Motor neuron (in vitro differentiated cells): ENCODE measurements at regions not wholly inside any gene's neighbourhood (a gene's known extent, or its start where the extent isn't known, plus 50 kb on each side); places are given as distances from the start of the nearest gene placed in this dataset.

Experiments used
- ATAC-seq, 8 experiments: fragments of 200-7000 bp; cut with Tn5 transposase; replicated peaks in 6 of 8; 2 replicates each; pipeline ENCODE4 v1.8.0; 2021; ENCODE audit warnings: mild to moderate bottlenecking in 8 of 8, moderate library complexity in 8 of 8
- H3K27ac ChIP-seq, 2 donors: fragments of 250-450 bp; sonication (Bioruptor Pico); 2 replicates each; pipeline ENCODE4 v1.9.0; 2021; ENCODE audit warnings: antibody characterized with exemption in 2 of 2, mild to moderate bottlenecking in 2 of 2, moderate library complexity in 1 of 2
- H3K4me1 ChIP-seq, 2 donors: fragments of 250-450 bp; sonication (Bioruptor Pico); replicated peaks in 1 of 2; 2 replicates each; pipeline ENCODE4 v1.6.1; 2021; ENCODE audit warnings: antibody characterized with exemption in 2 of 2, mild to moderate bottlenecking in 2 of 2, moderate library complexity in 1 of 2
- H3K4me3 ChIP-seq, 5 donors: fragments of 250-450 bp; sonication (Bioruptor Pico); 2 replicates each; pipeline ENCODE4 v1.9.0; 2021; ENCODE audit warnings: antibody characterized with exemption in 5 of 5, mild to moderate bottlenecking in 5 of 5, moderate library complexity in 4 of 5
- WGBS, 10 experiments: fragments of 450-650 bp; shearing (Covaris generic); methylation state at CpG; one replicate each; pipeline ENCODE4 v1.0.0; 2022; 5-methylcytosine and 5-hydroxymethylcytosine counted together
- in situ Hi-C, 9 experiments: fragments of 400-800 bp; cut with MboI; loops; one replicate each; pipeline ENCODE4 v1.15.0; 2021; ENCODE audit warnings: low sequenced_read_pairs in 9 of 9, low pct_unique_long_range_greater_than_20kb in 2 of 9; ENCODE audit not compliant: unreplicated experiment in 9 of 9

- in situ Hi-C loops = loop anchor here in 6 of 9 experiments (25.0 kb wide), 2 partner anchors 119 to 519 kb away; partner anchors contain the start of gene GEMIN8 (in 6 of the 6)
These were observed 51.3 kb upstream of the EGFL6 start for GRCh38 chrX:13518126-13518525.

GRCh38 chrX:13515211-13515930, 54.0 kb upstream of the EGFL6 start:
- in situ Hi-C loops = loop anchor here in 6 of 9 experiments (25.0 kb wide), 2 partner anchors 122 to 522 kb away; partner anchors contain the start of gene GEMIN8 (in 6 of the 6)
- ATAC-seq = peak in 1 of 8 experiments; percentile 37

More at GRCh38 chrX:13518126-13518525, 51.3 kb upstream of the EGFL6 start:
- H3K4me1 ChIP-seq = no peaks in the 10 kb centered on the region
- peak in 2 of 8 experiments; percentile 44 to 73 for ATAC-seq
- 30 to 86% (median 82%) methylated on average over 1 to 6 of the region's 6 CpGs; no CpG with 5 or more reads in 6 of the 10 experiments for WGBS, 10 experiments
- no peak overlapping the region for H3K27ac ChIP-seq
- H3K4me3 ChIP-seq = no peak overlapping the region

GRCh38 chrX:13511944-13512330, 57.5 kb upstream of the EGFL6 start:
- H3K27ac ChIP-seq = no peak overlapping the region
- ATAC-seq = no peak
- WGBS, 10 experiments = 38% methylated on average over 2 of the region's 2 CpGs; no CpG with 5 or more reads in 9 of the 10 experiments
- in situ Hi-C loops = loop anchor here in 6 of 9 experiments (25.0 kb wide), 2 partner anchors 125 to 525 kb away; partner anchors contain the start of gene GEMIN8 (in 6 of the 6)
- H3K4me1 ChIP-seq = no peaks in the 10 kb centered on the region
- H3K4me3 ChIP-seq = no peak overlapping the region

More at GRCh38 chrX:13515211-13515930, 54.0 kb upstream of the EGFL6 start:
- Histone ChIP-seq H3K4me1 (no peaks in the 10 kb centered on the region), H3K27ac (no peak overlapping the region), H3K4me3 (no peak overlapping the region)
- 30 to 100% methylated on average over 2 to 3 of the region's 3 CpGs; no CpG with 5 or more reads in 8 of the 10 experiments for WGBS, 10 experiments

GRCh38 chrX:13511241-13511943, 58.0 kb upstream of the EGFL6 start:
- ATAC-seq = no peak
- no peak overlapping the region for H3K27ac ChIP-seq
- in situ Hi-C loops = loop anchor here in 6 of 9 experiments (25.0 kb wide), 2 partner anchors 126 to 526 kb away; partner anchors contain the start of gene GEMIN8 (in 6 of the 6)
- no peak overlapping the region for H3K4me3 ChIP-seq
- H3K4me1 ChIP-seq = no peaks in the 10 kb centered on the region
- WGBS, 10 experiments = 75 to 86% methylated on average over 1 of the region's 1 CpG; no CpG with 5 or more reads in 8 of the 10 experiments

- in situ Hi-C loops = loop anchor here in 6 of 9 experiments (10.0 to 25.0 kb wide), 3 partner anchors 129 to 529 kb away; partner anchors contain the start of gene GEMIN8 (in 6 of the 6)
- no peak for ATAC-seq
These were observed 61.5 kb upstream of the EGFL6 start for GRCh38 chrX:13507893-13508292.

GRCh38 chrX:13506574-13506973, 62.8 kb upstream of the EGFL6 start:
- H3K4me3 ChIP-seq = no peak overlapping the region
- H3K27ac ChIP-seq = no peak overlapping the region
- 0 to 30% (median 10%) methylated on average over 1 to 5 of the region's 5 CpGs; no CpG with 5 or more reads in 4 of the 10 experiments for WGBS, 10 experiments
- H3K4me1 ChIP-seq = no peaks in the 10 kb centered on the region
- in situ Hi-C loops = loop anchor here in 6 of 9 experiments (10.0 to 25.0 kb wide), 3 partner anchors 131 to 531 kb away; partner anchors contain the start of gene GEMIN8 (in 6 of the 6)
- ATAC-seq = no peak

More at GRCh38 chrX:13507893-13508292, 61.5 kb upstream of the EGFL6 start:
- Histone ChIP-seq H3K4me1 (no peaks in the 10 kb centered on the region), H3K4me3 (no peak overlapping the region), H3K27ac (no peak overlapping the region)
- 0 to 100% (median 80%) methylated on average over 1 to 2 of the region's 2 CpGs; no CpG with 5 or more reads in 6 of the 10 experiments for WGBS, 10 experiments

GRCh38 chrX:13502590-13502989, 66.8 kb upstream of the EGFL6 start:
- 17 to 57% (median 42%) methylated on average over 1 to 2 of the region's 2 CpGs; no CpG with 5 or more reads in 6 of the 10 experiments for WGBS, 10 experiments
- Histone ChIP-seq H3K4me1 (no peaks in the 10 kb centered on the region), H3K27ac (no peak overlapping the region), H3K4me3 (no peak overlapping the region)
- no peak for ATAC-seq
- in situ Hi-C loops = loop anchor here in 6 of 9 experiments (10.0 to 25.0 kb wide), 3 partner anchors 135 to 535 kb away; partner anchors contain the start of gene GEMIN8 (in 6 of the 6)

GRCh38 chrX:13499736-13500135, 69.7 kb upstream of the EGFL6 start:
- H3K4me3 ChIP-seq = no peak overlapping the region
- no peaks in the 10 kb centered on the region for H3K4me1 ChIP-seq
- 0 to 100% (median 69%) methylated on average over 1 to 2 of the region's 2 CpGs; no CpG with 5 or more reads in 5 of the 10 experiments for WGBS, 10 experiments
- no peak for ATAC-seq
- no peak overlapping the region for H3K27ac ChIP-seq
- in situ Hi-C loops = loop anchor here in 6 of 9 experiments (10.0 to 25.0 kb wide), 7 partner anchors 138 to 687 kb away; partner anchors contain the start of genes GEMIN8 (in 6 of the 6) and TMSB4X (in 1 of the 6)

GRCh38 chrX:13498238-13498637, 71.2 kb upstream of the EGFL6 start:
- Histone ChIP-seq H3K27ac (no peak overlapping the region), H3K4me1 (no peaks in the 10 kb centered on the region), H3K4me3 (no peak overlapping the region)
- in situ Hi-C loops = loop anchor here in 6 of 9 experiments (25.0 kb wide), 4 partner anchors 261 to 686 kb away; partner anchors contain the start of gene TMSB4X (in 1 of the 6)
- 28 to 100% (median 98%) methylated on average over 1 to 2 of the region's 2 CpGs; no CpG with 5 or more reads in 6 of the 10 experiments for WGBS, 10 experiments
- ATAC-seq = peak in 1 of 8 experiments; percentile 59

- H3K4me1 ChIP-seq = no peaks in the 10 kb centered on the region
- ATAC-seq = peak in 1 of 8 experiments; percentile 13
- in situ Hi-C loops = loop anchor here in 6 of 9 experiments (25.0 kb wide), 4 partner anchors 258 to 683 kb away; partner anchors contain the start of gene TMSB4X (in 1 of the 6)
- no peak overlapping the region for H3K4me3 ChIP-seq
- H3K27ac ChIP-seq = no peak overlapping the region
- 0 to 100% methylated on average over 1 of the region's 1 CpG; no CpG with 5 or more reads in 8 of the 10 experiments for WGBS, 10 experiments
These were observed 74.2 kb upstream of the EGFL6 start for GRCh38 chrX:13495232-13495631.

- Histone ChIP-seq H3K4me1 (no peaks in the 10 kb centered on the region), H3K27ac (no peak overlapping the region), H3K4me3 (no peak overlapping the region)
- in situ Hi-C loops = loop anchor here in 6 of 9 experiments (25.0 kb wide), 4 partner anchors 257 to 682 kb away; partner anchors contain the start of gene TMSB4X (in 1 of the 6)
- no peak for ATAC-seq
- WGBS, 10 experiments = 50 to 100% (median 100%) methylated on average over 1 to 2 of the region's 2 CpGs; no CpG with 5 or more reads in 7 of the 10 experiments
These were observed 74.8 kb upstream of the EGFL6 start for GRCh38 chrX:13494562-13494961.

GRCh38 chrX:13493659-13494058, 75.7 kb upstream of the EGFL6 start:
- Histone ChIP-seq H3K27ac (no peak overlapping the region), H3K4me3 (no peak overlapping the region), H3K4me1 (no peaks in the 10 kb centered on the region)
- WGBS, 10 experiments = 40 to 100% (median 92%) methylated on average over 1 to 5 of the region's 5 CpGs; no CpG with 5 or more reads in 4 of the 10 experiments
- in situ Hi-C loops = loop anchor here in 6 of 9 experiments (25.0 kb wide), 4 partner anchors 256 to 681 kb away; partner anchors contain the start of gene TMSB4X (in 1 of the 6)
- no peak for ATAC-seq
